ENCODE measurements at regions not wholly inside any gene's neighbourhood (a gene's known extent, or its start where the extent isn't known, plus 50 kb on each side); places are given as distances from the start of the nearest gene placed in this dataset.
"Not testable (repeated sequence)": the region's sequence is repeated elsewhere in the genome, so short reads cannot be mapped to it uniquely, and the experiment has no call there.

DNA sequence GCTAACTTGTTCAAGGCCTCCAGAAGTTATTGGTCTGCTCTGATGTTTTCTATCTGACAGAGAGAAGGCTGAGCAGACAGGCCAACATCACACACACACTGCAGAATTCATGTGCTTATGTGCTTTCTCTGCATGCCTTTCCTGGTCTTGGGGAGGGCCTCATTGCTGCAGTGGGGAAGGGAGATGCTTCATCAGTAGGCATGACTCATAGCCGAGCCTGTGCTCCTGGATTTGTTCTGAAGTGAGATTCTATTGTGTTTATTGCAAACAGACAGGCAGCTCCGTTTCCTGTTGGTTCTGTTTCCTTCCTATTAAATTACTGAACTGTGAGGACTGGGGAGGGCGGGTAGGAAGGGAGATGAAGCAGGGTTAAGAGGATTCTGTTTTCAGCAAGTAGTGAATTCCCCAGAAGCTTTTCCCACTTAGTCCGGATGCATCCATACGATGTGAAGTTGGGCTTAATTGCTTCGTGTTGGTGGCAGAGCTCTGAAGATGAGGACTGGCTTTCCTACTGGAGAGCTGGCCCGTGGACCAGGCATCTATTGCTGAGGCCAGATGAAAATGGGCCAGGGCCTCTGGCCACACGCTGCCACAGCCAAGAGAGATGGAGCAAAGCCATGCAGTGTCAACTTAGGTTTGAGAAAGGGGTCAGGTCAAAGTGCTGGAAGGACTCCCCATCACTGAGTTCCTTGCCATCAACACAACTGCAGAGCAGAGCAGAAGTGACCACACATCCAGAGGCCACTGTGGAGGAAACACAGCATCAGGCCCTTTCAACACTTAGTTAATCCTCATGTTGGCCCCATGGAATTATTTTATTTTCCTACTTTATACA is 179.3 kb downstream of the UTP18 start:
- DNase-seq: no peak

DNA sequence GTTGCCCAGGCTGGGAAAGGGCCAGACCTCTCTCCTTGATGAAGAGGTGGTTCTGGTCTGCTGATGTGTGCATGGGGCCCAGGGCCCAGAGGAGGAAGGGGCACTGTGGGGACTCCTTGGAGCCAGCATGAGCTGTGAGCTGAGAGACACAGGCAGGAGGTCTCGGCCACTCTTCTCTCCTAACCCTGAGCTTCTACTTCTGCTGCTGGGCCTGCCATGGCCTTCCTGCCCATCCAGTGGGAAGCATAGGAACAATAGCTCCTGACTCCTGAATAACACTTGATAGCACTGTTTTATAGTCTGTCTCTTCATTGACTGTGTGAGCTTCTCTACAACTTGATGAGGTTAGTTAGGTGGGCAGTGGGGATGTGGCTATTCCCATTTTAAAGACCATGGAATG is 181.1 kb downstream of the UTP18 start:
- no peak for DNase-seq

DNA sequence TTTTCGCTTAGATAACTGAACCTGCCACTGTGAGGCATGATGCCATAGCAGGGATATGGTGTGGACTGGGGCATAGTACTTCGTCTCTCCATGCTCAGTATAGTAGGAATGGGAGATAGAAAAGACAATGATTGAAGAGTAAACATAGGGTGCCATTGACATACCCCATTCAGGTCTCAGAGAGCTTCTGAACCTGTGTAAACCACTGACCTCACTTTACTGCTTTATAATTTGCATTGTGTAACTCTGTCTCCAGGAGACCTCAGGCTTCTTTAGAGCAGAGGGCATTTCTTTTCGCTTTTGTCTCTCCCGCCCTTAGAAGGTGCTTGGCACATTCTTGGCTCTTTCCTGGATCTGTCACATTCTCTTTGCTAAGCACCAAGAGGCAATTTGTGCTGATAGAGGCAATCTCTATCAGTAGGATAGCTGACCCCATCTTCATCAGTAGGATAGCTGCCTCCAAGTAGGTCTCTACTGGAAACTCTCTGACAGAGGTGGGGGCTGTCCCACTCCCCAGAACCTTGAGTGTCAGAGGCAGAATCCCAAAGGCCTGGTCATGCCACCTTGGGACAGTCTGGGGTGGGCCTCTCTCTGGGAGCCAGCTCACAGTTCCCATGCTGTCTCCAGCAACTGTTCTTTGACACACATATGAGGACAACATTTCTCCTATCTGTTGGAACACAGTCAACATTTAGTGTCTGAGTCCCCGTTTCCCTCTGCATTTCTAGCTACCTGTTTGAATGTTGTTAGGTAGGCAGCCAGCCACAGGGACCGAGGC is 181.9 kb downstream of the UTP18 start:
- DNase-seq: no peak

DNA sequence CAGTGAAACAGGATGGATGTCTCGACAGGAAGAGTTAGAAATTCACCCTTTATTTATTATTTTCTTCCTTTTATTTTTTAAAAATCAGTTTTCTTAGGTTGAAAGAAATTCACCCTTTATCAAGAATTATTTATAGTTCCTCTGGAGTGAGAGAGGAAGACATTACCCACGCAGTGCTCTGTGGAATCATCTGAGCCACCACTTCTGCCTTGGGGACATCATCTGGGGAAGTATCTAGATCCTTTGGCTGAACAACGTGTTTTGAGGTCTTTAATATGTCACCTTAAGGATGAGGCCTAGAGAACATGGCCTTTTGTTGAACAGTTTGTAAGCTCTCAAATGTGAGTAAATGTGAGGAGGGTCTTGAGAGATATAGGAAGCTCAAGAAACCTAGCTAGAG is 183.3 kb downstream of the UTP18 start:
- peak; percentile 5 for DNase-seq

DNA sequence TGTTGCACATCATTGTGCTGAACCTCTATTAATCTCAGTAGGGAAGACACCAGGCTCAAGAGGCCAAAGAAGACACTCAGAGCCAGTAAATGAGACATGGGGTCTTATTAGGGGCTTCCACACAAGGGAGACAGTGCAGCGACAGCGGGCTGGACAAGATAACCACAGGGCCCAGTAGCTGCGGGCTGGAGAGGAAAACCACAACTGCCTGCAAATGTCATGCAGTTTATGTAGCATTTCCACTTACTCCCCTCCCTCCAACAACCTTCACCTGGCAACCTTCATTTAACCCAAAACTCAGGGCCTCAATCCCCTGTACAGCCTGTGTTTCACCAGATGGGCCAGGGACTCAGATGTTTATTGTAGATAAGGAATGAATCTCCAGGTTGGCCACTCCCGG is 185.6 kb downstream of the UTP18 start:
- DNase-seq: no peak

DNA sequence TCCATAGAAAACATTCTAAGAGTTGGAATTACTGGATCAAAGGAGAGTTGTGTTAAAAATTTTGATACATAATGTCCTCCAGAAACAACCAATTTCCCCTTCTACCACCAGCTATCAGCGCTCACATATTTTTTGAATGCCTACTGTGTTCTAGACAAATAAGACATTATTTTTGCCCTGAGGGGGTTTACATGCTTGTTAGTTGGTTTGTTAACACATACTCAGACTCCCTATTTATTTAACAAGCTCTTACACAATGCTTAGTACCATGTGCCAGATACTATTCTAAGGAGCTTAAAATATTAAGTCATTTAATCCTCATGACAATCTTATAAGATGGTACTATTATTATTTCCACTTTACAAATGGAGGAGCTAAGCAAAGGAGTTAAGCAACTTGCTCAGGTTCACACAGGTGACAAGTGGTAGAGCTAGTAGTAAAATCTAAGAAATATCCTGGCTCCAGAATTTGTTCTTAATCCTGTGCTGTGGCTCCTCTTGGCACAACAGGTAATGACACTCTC is 194.2 kb downstream of the UTP18 start:
- no peak for DNase-seq

DNA sequence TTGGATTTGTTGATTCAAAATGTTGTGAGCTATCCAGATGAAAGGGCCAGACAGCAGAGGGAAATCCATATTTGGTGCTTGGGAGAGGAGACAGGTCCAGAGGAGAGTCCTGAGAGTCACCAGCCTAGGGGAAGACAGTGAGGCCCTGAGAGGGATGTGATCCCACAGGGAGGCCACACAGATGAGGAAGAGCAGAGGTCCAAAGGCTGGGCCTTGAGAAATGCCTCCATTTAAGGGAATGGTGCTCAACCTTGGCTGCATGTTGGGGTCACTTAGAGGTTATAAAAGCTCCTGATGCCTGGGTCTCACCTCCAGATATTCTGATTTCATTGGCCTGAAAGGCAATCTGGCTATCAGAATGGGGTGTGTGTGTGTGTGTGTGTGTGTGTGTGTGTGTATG is 194.9 kb downstream of the UTP18 start:
- no peak for DNase-seq

DNA sequence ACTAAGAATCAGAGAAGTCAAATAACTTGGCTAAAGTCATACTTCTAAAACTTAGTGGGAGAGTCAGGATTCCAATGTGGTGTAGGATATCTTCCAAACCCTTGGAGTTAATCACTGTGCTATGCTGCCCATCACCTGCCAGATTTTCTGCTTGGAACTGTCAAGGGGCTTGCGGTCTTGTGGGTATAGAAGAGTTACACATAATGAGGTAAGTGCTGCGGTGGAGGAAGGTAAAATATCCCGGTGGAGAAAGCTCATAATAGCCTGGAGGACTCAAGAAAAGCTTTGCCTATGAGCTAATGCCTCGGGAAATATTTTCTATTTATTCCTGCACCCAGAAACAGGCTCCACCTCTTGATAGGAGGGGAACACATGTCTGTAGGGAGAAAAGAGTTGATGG is 195.6 kb downstream of the UTP18 start:
- no peak for DNase-seq

DNA sequence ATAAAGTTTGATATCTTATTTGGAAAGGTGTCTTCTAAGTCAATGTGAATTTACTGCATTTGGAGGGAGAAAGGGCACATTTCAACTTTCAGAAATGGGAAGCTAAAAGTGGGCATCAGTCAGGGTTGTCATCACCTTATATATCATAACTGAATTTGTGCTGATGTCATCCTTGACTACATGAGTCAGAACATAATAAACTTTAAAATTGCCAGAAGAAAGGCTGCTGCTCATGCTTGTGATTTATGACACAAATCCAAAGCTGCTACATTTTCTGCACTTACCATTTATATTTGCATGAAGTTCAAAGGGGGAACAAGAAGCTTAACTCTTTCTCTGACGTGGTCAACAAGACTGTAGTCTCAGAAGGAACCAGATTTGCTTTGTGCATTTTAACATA is 196.6 kb downstream of the UTP18 start:
- peak; percentile 19 for DNase-seq

DNA sequence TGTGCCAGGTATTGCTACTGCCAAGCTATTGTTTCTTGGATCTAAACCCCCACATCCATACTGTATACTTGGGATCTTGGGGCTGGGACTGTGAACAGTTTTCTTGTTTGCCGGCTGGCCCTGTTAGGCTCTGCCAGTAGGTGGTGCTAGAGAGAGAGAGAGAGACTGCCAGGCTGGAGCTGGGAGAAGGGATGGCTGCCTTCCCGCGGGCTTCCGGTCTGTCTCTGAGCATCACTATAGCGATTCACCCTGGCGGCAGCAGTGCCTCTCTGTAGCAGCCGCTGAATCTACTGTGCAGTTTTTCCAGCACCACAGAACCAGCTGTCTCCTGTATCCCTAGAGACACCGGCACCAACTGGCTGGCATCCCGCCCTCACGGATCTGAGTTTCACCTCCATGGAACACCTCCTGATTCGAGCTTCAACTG is 201.2 kb downstream of the UTP18 start:
- DNase-seq: peak; percentile 32

DNA sequence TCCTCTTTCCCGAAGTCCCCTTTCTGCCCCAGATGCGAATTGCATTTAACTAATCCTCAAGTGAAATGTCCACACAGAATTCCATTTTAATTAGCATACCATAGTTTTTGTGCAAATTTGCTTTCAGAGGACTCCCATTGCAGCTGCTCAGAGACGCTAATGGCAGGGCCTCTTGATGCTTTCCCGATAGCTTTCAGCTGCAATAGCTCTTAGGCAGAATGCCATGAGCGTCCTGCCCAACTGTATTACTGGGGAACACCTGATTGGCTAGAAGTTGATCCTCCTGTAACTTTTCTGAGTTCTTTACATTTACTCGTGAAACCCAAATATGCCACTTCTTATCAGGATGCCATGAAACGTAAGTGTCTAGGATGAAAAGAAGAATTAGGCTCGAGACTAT is 203.0 kb downstream of the UTP18 start:
- DNase-seq: no peak

DNA sequence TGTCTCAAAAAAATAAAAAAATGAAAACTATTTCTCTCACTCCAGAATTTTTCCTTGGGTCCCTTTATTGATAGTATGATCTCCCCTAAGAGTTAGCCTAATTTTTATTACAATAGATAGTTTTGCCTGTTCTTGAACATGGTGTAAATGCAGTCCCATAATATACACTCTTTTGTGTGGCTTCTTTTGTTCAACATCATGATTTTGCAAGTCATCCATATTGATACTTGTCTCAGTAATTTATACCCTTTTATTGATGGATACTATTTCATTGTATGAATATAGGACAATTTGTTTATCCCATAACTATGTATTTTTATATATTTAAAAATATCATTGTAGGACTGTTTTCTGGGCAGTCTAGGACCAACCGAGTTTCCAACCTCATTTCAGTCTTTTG is 207.0 kb downstream of the UTP18 start:
- DNase-seq: no peak

DNA sequence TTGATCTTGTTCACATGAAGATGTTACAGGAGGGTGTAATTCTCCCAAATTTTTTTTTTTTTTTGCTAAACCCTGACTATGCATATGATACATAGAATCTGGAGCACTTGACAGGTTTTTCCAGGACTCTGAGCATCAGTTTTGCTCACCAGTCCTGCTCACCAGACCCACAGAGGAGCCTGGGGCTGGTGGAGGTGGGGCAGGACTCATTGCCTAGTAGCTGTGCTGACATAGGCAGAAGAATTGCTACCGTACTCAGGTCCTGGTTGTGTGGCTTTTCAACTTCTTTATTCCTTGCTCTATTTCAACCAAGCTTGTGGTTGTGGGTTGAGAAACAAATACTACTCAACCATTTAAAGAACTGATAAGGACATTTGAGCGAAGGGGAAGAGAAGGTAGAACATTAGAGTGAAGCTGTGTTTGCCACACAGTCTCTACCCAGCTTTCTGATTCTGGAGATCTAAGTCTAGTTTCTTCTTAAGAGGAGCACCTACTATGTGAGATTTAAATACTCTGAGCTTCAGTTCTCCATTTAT is 212.4 kb downstream of the UTP18 start:
- no peak for DNase-seq

DNA sequence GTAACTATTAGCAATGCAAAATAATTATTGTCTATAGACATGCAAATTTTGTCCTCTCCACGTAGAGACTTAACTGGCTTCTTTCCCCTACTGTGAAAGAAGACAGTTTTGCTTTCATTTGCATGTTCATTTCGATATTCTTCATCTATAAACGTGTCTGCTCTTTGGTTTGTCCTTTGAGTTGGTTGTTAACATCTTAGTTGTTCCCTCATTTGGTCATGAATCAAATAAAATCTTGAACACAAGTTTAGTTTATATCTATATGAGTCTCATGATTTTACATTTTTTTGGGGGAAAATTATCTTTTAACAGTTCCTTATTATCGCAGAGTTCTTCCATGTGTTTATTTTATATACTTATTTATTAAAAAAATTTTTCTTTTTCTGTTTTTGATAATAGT is 214.4 kb downstream of the UTP18 start:
- DNase-seq: no peak

DNA sequence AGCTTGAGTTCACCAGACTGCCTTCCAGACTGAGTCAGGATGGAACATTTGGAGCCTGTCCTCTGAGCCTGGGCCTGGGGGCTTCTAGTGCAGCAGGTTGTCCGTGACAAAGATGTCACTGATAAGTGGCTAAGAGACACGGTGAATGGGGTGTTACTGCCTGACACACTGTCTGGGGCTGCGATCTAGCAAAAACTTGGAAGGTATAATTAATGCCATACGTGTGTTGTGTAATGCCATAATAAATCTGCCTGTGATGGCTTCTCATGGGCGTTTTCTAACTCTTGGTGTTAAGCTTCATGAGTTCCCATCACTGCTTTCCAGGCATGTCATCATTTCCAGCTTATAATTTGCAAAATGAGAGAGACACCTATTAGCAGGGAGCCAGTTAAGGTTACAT is 215.4 kb downstream of the UTP18 start:
- DNase-seq: no peak

DNA sequence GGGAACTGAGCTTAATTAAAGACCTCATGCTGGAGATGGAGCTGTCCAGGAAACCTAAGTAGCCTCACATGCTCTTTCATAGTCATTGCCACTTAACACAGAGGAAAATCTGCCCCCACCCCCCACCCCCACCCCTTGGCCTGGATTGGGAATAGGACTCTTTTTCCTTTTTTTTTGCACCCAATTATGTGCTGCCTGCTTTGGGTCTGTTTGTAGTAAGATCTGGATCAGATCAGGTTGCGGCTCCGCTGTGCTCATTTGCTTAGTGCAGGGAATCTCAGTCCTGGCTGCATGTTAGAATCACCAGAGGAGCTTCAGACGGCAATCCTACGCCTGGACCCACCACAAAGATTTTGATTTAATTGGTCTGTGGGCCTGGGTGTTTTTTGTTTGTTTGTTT is 219.0 kb downstream of the UTP18 start:
- no peak for DNase-seq

DNA sequence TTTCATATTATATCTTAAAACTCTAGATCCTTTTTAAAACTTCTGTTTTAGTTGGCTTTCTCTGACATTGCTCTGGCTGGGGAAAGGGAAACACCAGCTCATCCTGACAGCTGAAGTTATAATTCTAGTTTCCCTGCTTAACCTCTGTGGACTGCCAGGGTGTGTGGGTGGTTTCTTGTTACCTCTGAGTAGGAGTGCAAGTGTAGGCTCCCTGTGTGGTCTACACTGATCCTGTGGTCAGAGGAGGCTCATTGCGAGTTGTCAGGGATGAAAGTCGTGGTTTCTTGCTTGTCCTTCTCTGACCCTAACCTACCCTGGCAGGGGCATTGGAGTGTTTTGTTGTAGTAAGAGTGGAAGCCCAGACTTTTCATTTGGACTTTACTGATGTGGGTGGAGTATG is 221.0 kb downstream of the UTP18 start:
- DNase-seq: no peak

DNA sequence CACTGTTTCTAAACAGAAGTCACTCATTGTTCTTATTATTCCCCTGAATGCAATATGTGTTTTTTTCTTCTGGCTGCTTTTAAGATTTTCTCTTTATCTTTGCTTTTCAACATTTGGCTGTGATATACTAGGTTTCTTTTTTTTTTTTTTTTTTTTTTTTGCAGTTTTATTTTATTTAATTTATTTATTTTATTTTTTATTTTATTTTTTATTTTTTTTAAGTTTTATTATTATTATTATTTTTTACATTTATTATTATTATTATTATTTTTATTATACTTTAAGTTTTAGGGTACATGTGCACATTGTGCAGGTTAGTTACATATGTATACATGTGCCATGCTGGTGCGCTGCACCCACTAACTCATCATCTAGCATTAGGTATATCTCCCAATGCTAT is 221.9 kb downstream of the UTP18 start:
- not testable (repeated sequence) for DNase-seq

DNA sequence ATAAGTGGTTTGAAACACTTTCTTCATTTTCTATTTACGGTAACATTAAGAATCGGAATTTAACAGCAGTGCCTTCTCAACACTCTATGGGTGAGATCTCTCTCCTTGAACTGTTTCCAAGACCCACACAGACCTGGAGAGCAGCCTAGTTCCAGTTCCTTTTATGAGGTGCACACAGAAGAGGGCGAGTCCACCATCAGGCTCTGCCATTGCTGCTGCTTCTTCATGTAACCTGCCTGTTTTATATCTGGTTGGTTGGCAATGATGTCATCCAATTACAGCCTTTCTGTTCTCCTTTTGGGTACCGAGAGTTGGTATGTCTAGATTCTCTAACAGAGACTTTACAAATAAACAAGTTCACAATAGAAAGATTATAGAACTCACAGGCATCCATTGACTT is 225.7 kb downstream of the UTP18 start:
- DNase-seq: no peak

DNA sequence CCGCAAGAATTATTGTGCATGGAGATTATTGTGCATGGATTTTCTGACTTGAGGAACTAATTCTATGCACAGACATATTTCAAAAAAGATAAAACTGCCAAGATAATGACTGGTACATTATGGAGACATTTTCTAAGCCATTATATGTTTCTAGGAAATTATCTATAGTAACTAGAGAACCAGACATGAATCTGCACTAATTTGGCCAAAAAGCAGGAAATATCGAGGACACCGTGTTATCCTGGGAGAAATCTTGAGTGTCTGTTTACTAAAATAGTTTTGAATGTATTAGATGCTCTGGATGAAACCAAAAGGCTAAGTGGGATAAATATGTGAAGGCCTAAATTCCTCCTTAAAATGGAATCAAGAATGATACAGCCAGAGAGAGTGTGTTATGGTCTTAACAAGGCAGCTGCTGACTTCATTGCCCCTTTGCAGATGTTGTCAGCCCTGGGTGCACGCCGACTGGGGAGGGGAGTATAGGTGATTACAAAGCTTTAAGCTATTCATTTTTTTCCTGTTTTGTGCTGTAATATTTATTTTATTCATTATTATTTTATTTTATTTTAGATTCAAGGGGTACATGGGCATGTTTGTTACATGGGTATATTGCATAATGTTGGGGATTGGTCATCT is 226.7 kb downstream of the UTP18 start:
- DNase-seq: no peak

DNA sequence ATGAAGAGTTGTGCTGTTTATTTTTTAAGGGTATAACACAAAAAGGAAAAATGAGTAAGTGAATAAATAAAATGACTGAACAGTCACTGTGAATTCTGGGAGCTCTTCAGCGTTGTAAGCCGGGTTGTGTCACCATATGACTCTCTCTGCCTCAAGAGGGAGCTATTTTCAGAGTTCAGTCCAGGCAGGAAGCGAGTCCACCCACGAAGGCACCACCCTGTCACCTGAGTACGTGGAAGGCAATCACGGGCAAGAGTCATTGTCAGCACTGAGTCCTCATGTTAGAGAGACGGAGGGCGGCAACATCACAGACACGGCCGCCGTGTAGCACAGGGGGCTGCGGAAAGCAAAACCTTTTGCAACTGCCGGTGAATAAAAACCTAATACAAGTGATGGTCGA is 227.6 kb downstream of the UTP18 start:
- DNase-seq: no peak

DNA sequence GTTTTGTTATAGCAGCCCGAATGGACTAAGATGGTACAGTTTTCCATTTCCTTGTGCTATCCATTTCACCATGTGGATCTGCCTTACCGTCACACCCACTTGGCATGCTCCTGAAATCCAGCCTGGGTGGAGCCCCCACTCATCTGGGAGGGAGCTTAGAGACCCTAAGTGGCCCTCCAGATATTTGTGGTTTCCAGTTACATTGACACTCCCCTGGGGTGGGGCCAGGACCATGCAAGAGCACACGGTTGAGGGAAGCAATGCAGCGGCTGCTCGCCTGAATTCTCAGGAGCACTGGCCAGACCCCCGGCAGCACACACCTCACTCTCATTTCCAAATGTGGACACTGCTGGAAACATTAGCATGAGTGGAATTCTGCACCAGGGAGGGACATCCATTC is 231.1 kb downstream of the UTP18 start:
- DNase-seq: no peak

DNA sequence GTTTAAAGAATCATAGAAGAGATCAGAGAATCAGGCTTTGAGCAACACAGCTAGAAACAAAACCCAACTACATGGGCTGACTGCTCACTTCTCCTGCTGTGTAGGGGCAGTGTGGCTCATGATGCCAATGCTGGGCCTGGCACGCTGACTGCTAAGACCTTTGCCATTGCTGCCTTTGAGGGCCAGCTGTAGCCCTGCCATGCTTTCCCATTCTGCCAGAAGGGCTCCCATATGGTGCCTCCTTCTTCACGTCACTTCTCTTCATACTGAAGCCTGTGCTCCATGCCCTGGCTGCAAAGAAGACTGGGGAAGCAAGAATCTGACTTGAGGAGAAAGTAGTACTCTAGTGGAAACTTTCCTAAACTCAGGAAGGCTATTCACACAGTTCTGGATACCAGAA is 232.9 kb downstream of the UTP18 start:
- no peak for DNase-seq

Measured in inflammatory macrophage treated with lipopolysaccharide for 4 hours (primary cell).